ENCODE measurements at regions not wholly inside any gene's neighbourhood (a gene's known extent, or its start where the extent isn't known, plus 50 kb on each side); places are given as distances from the start of the nearest gene placed in this dataset.

GRCh38 chr3:18132991-18133390 lies 292.1 kb downstream of the SATB1 start:
- Histone ChIP-seq H3K27ac (ENCODE audit: low read depth) (no peak overlapping the region), H3F3A (replicated peaks; ENCODE audit: low read depth) (no peaks in the 10 kb centered on the region), H4K20me1 (replicated peaks; ENCODE audit: insufficient read depth) (no peaks in the 10 kb centered on the region; the same call in 1 of the 2 replicates), H3K4me3 (no peak overlapping the region), H3K9me2 (ENCODE audit: insufficient read depth) (peaks cover 6% of the 10 kb centered on the region), H3K36me3 (ENCODE audit: insufficient read depth) (no peaks in the 10 kb centered on the region), H3K79me2 (replicated peaks; ENCODE audit: insufficient read depth) (no peaks in the 10 kb centered on the region), H3K4me2 (no peak overlapping the region), H3K4me1 (ENCODE audit: insufficient read depth) (peaks cover under 1% of the 10 kb centered on the region; the same call in 1 of the 2 replicates), H2AFZ (no peak overlapping the region), H3K27me3 (ENCODE audit: insufficient read depth) (no peaks in the 10 kb centered on the region)
- TF ChIP-seq EZH2phosphoT487 (IDR thresholded peaks at IDR 0.05; ENCODE audit: unreplicated experiment) (no peak), CTCF (conservative IDR thresholded peaks at IDR 0.05; ENCODE audit: low read depth in 2 of 2) (no peak), STAT1 (IDR thresholded peaks at IDR 0.05; ENCODE audit: unreplicated experiment) (no peak), ZNF331 (CRISPR knock-in tag; IDR thresholded peaks at IDR 0.05; ENCODE audit: low read depth) (no peak), POLR2AphosphoS5 (IDR thresholded peaks at IDR 0.05; ENCODE audit: low read depth) (no peak), ZNF114 (CRISPR knock-in tag; IDR thresholded peaks at IDR 0.05) (no peak), NANOG (IDR thresholded peaks at IDR 0.05; ENCODE audit: borderline replicate concordance) (no peak), EZH2 (IDR thresholded peaks at IDR 0.05; ENCODE audit: low read depth, unreplicated experiment) (no peak), CREB1 (CRISPR knock-in tag; IDR thresholded peaks at IDR 0.05; ENCODE audit: low read depth) (no peak)
- TF ChIP-seq, protein P1, sequence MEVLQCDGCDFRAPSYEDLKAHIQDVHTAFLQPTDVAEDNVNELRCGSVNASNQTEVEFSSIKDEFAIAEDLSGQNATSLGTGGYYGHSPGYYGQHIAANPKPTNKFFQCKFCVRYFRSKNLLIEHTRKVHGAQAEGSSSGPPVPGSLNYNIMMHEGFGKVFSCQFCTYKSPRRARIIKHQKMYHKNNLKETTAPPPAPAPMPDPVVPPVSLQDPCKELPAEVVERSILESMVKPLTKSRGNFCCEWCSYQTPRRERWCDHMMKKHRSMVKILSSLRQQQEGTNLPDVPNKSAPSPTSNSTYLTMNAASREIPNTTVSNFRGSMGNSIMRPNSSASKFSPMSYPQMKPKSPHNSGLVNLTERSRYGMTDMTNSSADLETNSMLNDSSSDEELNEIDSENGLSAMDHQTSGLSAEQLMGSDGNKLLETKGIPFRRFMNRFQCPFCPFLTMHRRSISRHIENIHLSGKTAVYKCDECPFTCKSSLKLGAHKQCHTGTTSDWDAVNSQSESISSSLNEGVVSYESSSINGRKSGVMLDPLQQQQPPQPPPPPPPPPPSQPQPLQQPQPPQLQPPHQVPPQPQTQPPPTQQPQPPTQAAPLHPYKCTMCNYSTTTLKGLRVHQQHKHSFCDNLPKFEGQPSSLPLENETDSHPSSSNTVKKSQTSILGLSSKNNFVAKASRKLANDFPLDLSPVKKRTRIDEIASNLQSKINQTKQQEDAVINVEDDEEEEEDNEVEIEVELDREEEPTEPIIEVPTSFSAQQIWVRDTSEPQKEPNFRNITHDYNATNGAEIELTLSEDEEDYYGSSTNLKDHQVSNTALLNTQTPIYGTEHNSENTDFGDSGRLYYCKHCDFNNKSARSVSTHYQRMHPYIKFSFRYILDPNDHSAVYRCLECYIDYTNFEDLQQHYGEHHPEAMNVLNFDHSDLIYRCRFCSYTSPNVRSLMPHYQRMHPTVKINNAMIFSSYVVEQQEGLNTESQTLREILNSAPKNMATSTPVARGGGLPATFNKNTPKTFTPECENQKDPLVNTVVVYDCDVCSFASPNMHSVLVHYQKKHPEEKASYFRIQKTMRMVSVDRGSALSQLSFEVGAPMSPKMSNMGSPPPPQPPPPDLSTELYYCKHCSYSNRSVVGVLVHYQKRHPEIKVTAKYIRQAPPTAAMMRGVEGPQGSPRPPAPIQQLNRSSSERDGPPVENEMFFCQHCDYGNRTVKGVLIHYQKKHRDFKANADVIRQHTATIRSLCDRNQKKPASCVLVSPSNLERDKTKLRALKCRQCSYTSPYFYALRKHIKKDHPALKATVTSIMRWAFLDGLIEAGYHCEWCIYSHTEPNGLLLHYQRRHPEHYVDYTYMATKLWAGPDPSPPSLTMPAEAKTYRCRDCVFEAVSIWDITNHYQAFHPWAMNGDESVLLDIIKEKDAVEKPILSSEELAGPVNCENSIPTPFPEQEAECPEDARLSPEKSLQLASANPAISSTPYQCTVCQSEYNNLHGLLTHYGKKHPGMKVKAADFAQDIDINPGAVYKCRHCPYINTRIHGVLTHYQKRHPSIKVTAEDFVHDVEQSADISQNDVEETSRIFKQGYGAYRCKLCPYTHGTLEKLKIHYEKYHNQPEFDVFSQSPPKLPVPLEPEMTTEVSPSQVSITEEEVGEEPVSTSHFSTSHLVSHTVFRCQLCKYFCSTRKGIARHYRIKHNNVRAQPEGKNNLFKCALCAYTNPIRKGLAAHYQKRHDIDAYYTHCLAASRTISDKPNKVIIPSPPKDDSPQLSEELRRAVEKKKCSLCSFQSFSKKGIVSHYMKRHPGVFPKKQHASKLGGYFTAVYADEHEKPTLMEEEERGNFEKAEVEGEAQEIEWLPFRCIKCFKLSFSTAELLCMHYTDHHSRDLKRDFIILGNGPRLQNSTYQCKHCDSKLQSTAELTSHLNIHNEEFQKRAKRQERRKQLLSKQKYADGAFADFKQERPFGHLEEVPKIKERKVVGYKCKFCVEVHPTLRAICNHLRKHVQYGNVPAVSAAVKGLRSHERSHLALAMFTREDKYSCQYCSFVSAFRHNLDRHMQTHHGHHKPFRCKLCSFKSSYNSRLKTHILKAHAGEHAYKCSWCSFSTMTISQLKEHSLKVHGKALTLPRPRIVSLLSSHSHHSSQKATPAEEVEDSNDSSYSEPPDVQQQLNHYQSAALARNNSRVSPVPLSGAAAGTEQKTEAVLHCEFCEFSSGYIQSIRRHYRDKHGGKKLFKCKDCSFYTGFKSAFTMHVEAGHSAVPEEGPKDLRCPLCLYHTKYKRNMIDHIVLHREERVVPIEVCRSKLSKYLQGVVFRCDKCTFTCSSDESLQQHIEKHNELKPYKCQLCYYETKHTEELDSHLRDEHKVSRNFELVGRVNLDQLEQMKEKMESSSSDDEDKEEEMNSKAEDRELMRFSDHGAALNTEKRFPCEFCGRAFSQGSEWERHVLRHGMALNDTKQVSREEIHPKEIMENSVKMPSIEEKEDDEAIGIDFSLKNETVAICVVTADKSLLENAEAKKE (CRISPR knock-in tag; IDR thresholded peaks at IDR 0.05), result no peak
- TF ChIP-seq, protein P2, sequence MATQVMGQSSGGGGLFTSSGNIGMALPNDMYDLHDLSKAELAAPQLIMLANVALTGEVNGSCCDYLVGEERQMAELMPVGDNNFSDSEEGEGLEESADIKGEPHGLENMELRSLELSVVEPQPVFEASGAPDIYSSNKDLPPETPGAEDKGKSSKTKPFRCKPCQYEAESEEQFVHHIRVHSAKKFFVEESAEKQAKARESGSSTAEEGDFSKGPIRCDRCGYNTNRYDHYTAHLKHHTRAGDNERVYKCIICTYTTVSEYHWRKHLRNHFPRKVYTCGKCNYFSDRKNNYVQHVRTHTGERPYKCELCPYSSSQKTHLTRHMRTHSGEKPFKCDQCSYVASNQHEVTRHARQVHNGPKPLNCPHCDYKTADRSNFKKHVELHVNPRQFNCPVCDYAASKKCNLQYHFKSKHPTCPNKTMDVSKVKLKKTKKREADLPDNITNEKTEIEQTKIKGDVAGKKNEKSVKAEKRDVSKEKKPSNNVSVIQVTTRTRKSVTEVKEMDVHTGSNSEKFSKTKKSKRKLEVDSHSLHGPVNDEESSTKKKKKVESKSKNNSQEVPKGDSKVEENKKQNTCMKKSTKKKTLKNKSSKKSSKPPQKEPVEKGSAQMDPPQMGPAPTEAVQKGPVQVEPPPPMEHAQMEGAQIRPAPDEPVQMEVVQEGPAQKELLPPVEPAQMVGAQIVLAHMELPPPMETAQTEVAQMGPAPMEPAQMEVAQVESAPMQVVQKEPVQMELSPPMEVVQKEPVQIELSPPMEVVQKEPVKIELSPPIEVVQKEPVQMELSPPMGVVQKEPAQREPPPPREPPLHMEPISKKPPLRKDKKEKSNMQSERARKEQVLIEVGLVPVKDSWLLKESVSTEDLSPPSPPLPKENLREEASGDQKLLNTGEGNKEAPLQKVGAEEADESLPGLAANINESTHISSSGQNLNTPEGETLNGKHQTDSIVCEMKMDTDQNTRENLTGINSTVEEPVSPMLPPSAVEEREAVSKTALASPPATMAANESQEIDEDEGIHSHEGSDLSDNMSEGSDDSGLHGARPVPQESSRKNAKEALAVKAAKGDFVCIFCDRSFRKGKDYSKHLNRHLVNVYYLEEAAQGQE (IDR thresholded peaks at IDR 0.05; ENCODE audit: unreplicated experiment), result no peak
- Mint-ChIP-seq H3K27me3 (ENCODE audit: insufficient read depth, low read depth, poor library complexity) (no peaks in the 10 kb centered on the region), H3K9me3 (no peaks in the 10 kb centered on the region), H3K4me3 (no peak overlapping the region), H3K4me1 (peaks cover 3% of the 10 kb centered on the region; the same call in 2 of the 3 replicates), H3K27ac (no peak overlapping the region), H3K36me3 (ENCODE audit: low read depth) (no peaks in the 10 kb centered on the region)
- ATAC-seq (no peak), DNase-seq (ENCODE audit: low spot score) (no peak)
